ENCODE measurements at regions not wholly inside any gene's neighbourhood (a gene's known extent, or its start where the extent isn't known, plus 50 kb on each side); places are given as distances from the start of the nearest gene placed in this dataset.

GRCh38 chr16:13435873-13436474, 484.0 kb upstream of the ERCC4 start:
- in situ Hi-C loops (cut with HindIII; ENCODE audit: extremely low pct_ligation_motif_present, low pct_unique_long_range_greater_than_20kb), result no loop called here
- DNase-seq (ENCODE audit: low spot score) (no peak), FAIRE-seq (no peak), ATAC-seq (no peak; the same call in 2 of the 3 replicates)
- H3K4me2 ChIP-seq (ENCODE audit: low read depth, low read length), result peak overlapping the region; percentile 29; the same call in 1 of the 2 replicates
- TF ChIP-seq PRDM15 (CRISPR knock-in tag; IDR thresholded peaks at IDR 0.05) (no peak), ZFP36L1 (CRISPR knock-in tag; IDR thresholded peaks at IDR 0.05) (no peak), TFDP1 (CRISPR knock-in tag; IDR thresholded peaks at IDR 0.05; ENCODE audit: borderline replicate concordance) (no peak), KMT2A (CRISPR knock-in tag; IDR thresholded peaks at IDR 0.05) (no peak), ZNF607 (CRISPR knock-in tag; IDR thresholded peaks at IDR 0.05; ENCODE audit: borderline replicate concordance) (no peak), ZNF207 (IDR thresholded peaks at IDR 0.05; ENCODE audit: borderline replicate concordance) (no peak), ZNF414 (CRISPR knock-in tag; IDR thresholded peaks at IDR 0.05) (no peak), MTF1 (CRISPR knock-in tag; IDR thresholded peaks at IDR 0.05) (no peak), MAFF (IDR thresholded peaks at IDR 0.05; ENCODE audit: low read depth, low read length) (no peak), HNF1B (CRISPR knock-in tag; IDR thresholded peaks at IDR 0.05) (no peak), NPAS2 (CRISPR knock-in tag; IDR thresholded peaks at IDR 0.05; ENCODE audit: borderline replicate concordance) (no peak), STAG1 (CRISPR knock-in tag; IDR thresholded peaks at IDR 0.05) (peak; percentile 43), CTCF (CRISPR knock-in tag; IDR thresholded peaks at IDR 0.05) (peak; percentile 27), CHD2 (IDR thresholded peaks at IDR 0.05; ENCODE audit: low read depth, low read length) (no peak), WIZ (CRISPR knock-in tag; IDR thresholded peaks at IDR 0.05) (0 out of 2 replicates have a peak, but pooled peaks have one; percentile 8)
- no peak overlapping the region for H3K4me3 ChIP-seq (replicated peaks in 1 of 3; ENCODE audit: insufficient read depth in 1 of 3, low read depth in 2 of 3, low read length in 3 of 3)
- ChIA-PET POLR2A (no interaction called here), CTCF (ENCODE audit: low intra/inter-chr PET ratio, low total read pairs) (interaction anchor here (1.4 kb wide), 1 partner anchor 540 kb away, joined by 4 read pairs; no protein-coding TSS in a partner anchor)
- no peaks in the 10 kb centered on the region for H3K36me3 ChIP-seq (replicated peaks in 1 of 2; ENCODE audit: control insufficient read depth in 1 of 2, insufficient read depth in 2 of 2, low read length in 2 of 2)
- 86% methylated on average over 3 of the region's 3 CpGs for WGBS (ENCODE audit: low lambda C conversion rate)
- H3K4me1 ChIP-seq (ENCODE audit: insufficient read depth, low read length), result peaks cover 26% of the 10 kb centered on the region
- H3K27me3 ChIP-seq (ENCODE audit: control insufficient read depth in 1 of 2, insufficient read depth in 2 of 2, low read length in 2 of 2), result no peaks in the 10 kb centered on the region
- no peaks in the 10 kb centered on the region for H4K20me1 ChIP-seq (ENCODE audit: insufficient read depth, low read length)
- H3K79me2 ChIP-seq (ENCODE audit: insufficient read depth, low read length), result no peaks in the 10 kb centered on the region
- no peak overlapping the region for H3K27ac ChIP-seq (ENCODE audit: extremely low read length, insufficient read depth, low read length)
- no TSS peak for BruUV-seq (replicated peaks)
- intact Hi-C loops (cut with micrococcal nuclease; ENCODE audit: unreplicated experiment), result loop anchor here (5.0 kb wide), 1 partner anchor 539 kb away; no protein-coding TSS in a partner anchor
- no peaks in the 10 kb centered on the region for H3K9me3 ChIP-seq (ENCODE audit: low read length)
- no peak overlapping the region for H2AFZ ChIP-seq (ENCODE audit: low read length)
- H3K9ac ChIP-seq (ENCODE audit: insufficient read depth, low read depth, low read length), result no peak overlapping the region
